Fibroblast of skin of abdomen (primary cell): ENCODE measurements at regions not wholly inside any gene's neighbourhood (a gene's known extent, or its start where the extent isn't known, plus 50 kb on each side); places are given as distances from the start of the nearest gene placed in this dataset.
A peak's percentile ranks its signal among the peaks of the same experiment; 100 is the strongest.

ENCODE experiments used
- DNase-seq: peaks from one replicate; pipeline ENCODE4 v3.0.0-alpha.2; 2013

DNA sequence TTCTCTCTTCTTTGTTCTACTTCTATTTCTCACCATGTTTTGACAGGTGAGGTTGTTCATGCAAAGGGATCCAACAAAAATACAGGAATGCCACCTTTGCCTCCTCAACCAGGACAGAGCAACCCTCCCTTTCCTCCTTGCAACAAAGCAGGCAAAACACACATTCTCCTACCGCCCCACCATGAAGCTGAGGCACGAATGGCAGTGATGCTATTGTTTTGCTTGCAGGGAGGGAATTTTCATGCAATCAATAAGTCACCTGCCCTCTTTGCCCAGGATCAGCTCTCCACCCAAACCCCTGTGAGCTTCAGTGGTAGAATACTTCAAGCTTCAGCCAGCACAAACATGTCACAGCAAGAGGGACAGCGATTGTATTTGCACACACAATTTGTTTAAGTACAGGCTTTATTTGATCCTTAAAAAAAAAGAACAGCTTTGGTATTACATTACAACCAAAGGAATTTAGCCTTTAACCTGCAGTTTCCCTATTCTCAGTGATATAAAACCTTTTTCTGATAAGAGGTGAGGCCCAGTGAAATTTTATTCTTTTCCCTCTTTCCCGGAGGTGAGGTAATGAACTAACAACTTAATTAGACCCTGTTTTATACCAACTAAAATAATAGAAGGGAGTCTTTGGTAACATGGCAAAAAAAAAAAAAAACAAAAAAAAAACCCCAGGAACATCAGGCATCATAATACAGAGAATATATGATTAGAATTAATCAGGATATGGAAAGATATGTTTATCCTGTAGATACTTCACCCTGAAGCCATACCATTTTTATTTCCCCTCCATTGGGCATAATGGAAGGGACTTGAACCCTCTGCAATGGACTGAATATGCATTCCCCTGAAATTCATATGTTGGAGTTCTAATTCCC, 87.0 kb upstream of the EEA1 start:
- DNase-seq: no peak

DNA sequence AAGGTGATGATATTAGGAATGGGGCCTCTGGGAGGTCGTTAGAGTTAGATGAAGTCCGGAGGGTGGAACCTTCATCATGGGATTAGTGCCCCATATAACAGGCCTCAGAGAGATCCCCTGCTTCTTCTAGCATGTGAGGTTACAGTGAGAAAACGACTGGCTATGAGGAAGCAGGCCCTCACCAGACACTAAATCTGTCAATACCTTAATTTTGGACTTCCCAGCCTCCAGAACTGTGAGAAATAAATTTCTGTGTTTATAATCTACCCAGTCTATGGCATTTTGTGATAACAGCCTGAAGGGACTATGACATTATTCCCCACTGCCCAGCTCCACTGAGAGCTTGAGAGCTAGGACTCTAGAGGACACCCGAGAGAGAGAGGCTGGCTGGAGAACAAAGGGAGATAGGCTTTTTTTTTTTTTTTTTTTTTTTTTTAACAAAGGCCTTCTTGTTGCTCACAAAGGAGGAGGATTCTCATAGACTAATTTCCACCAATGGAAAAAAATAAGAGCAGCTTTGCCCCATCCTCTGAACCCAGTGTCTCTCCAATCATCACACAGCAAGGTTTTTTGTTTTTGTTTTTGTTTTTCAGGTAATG, 87.8 kb upstream of the EEA1 start:
- DNase-seq: no peak

DNA sequence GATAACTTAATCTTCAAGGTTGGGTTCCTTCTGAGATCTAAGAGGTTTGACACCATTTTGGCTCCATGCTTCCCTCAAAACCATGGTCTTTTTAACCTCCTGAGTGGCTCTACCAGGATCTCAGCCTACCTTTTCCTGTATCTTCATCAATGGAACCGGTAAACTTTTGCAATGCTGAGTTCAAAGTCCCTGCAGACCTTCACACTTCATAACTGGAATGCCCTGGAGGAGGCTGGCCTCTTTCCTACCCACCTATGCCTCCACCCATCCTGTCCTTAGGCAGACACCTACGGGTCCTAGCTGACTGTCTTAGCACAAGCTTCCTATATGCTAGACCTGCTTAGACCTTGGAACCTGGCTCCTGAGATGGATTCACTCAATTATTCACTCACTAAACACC, 89.5 kb upstream of the EEA1 start:
- DNase-seq: no peak

DNA sequence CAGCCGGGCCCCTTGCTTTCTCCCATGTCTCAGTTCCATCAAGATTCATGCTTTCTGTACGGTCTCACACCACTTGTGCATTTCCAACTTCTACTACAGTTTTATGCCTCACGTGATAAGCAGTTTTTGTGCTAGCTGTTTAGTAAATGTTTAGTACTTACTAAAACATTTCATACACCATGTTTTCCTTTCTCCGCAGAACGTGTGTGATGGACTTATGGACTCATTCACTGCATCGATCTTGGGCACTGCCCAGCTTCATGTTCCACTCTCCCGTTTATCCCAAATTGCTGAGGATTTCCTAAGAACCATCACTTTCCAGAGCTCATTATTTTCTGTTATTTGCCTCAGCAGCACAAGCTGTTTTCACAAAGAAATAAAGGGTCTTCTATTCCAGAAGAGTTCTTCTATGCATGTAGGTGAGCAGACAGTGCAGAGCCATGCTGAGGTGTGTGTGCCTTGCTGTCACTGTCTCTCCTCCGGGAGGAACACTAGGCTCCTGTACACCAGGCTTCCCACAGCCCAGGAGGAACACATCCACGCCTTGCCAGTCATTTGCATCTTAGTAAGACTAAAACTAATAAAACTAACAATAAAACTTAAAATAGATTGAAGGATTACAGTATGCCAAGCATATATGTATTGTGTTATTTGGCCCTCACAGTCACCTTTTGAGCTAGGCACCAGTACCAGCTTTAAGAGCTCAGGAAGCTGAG, 90.3 kb upstream of the EEA1 start:
- DNase-seq: no peak

DNA sequence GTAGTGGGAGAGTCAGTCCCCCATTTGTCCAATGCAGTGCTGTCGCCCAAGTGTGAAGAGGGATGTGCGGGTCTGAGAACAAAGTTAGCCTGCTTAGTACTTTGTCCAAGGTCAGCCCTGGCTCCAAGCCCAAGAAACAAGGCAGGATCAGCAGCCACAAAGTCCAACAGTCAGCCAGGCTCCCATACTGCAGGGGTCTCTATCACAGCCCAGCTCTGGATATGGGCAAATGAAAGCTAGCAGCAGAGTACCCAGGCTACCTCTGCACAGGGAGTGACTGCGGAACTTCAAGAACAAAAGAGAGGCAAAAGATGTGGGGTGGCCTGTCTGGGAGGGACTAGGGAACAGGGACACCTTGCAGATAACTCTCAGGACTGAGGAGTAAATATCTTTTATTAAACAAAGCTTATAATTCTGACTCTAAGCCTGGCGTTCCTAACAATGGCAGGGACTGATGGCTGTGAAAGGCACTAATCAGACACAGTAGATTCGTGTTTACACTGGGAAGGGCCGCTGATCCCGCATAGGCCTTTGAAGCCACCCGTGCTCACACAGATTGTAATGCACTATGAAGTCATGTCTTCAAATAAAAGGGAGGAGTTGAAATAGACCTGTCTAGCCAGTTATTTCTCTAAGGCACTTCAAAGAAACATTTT, 91.0 kb upstream of the EEA1 start:
- DNase-seq: no peak

DNA sequence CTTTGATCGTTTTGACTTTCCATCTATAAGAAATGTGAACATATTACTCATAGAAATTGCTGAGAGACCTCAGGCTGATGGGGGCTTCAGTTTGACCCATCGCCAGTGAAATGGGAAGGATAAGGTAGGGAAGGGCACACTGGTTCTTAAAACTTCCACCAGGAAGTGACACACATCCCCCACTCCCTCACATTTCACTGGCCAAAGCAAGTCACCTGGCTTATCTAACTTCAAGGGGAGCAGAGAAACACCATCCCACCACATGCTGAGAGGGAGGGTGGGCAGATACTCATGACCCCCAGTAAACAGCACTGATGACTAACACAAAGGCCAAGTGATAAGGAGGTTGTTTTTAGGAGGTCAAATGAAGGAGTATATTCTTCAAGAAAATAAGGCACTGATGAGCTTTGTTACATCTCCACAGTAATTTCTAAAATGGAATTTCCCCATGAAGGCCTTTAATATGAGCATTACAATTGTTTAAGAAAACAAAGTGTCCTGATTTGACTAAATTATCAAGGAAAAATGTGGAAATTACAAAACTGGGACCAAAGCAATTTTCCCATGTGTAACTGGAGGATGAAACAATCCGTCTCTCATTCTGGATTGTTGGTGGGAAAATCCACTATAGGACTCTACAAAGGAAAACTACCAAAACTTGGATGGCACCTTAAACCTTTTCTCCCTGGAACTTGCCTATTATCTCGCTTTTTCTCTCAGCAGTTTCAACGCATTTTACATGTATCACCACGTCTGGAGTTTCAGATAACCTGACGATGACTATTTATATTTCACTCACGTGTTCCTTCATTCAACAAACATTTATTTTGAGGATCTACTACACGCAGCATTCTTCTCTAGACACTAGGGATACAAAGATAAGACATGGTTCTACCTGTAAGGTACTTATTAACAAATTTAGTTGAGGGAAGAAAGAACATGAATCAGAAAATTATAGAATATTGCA, 91.8 kb upstream of the EEA1 start:
- no peak for DNase-seq

DNA sequence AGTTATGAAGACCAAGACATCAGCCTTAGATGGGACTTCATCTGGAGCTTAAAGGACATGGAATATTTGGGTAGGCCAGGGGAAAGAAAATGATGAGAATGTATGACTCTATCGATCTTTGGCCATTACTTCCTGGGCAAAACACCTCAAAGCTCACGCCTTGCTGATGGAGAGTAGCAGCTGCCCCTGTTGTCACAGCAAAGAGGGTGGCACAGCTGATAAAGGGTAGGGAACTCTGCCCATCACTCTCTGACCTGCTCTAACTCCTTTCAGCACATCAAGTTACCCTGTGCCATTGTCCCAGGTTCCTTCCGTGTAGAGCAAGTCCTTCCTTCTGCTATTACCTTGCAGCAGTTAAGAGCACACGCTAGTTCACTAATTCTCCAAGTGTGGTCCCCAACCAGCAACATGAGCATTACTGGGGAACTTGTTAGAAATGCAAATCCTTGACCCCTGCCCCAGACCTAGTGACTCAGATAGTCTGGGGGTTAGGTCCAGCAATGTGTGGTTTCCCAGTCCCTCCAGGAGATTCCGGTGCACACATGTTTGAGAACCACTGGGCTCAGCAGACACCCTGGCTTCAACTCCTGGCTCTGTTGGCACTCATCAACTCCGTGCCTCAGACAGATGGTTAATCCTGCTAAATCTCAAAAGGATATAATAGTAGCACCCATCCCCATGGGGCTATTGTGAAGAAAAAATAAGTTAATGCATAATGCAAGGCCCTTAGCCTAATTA, 93.7 kb upstream of the EEA1 start:
- DNase-seq: peak; percentile 30

DNA sequence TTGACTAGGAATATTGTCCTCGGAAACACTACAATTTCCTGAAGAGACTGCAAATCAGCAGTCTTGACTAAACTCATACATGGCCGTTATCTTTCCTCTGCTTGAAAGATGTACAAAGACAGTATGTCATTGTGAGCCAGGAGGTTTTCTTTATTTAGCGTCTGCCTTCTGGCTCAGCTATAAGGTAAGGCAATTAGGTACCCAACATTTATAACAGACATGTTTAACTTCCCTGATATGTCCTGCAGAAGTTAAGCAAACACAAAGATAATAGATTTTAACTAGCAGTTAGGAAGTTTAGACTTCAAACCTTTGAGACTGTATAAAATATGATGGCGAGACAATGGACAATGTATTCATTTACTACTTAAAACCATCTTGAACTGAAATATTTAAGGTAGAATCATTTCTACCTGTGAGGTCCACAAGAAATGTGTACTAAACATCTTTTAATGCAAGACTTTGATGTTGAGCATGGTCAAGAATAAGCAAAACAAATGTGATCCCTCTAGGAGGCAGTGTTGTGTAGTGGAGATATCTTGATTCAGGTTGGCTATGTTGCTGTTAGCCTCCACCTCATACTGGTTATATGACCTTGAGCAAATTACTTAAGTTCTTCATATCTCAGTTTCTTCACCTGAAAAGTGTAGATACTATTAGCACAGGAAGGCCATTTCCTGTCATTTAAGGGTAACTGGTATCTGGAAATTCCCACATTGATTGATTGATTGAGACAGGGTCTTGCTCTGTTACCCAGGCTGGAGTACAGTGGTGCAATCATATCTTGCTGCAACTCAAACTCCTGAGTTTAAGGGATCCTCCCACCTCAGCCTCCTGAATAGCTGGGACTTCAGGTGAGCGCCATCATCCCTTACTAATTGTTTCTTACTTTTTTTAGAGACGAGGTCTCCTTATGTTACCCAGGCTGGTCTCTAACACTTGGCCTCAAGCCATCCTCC, 96.3 kb upstream of the EEA1 start:
- peak; percentile 55 for DNase-seq

DNA sequence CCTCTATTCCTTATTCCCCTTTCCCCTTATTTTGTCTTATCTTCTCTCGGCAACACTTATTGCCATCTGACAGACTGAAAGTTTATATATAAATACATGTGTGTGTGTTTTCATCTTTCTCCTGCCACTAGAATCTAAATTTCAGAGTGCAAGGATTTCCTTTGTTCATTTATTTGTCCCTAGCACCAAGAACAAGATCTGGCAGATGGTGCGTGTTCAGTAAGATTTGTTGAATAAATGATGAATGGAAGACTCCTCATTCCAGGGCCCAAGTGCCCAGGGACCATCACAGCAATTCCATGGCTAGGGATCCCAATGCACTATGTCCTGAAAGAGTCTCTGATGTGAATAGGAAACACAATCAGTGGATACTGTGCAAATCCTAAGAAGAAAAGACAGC, 97.9 kb upstream of the EEA1 start:
- DNase-seq: no peak

DNA sequence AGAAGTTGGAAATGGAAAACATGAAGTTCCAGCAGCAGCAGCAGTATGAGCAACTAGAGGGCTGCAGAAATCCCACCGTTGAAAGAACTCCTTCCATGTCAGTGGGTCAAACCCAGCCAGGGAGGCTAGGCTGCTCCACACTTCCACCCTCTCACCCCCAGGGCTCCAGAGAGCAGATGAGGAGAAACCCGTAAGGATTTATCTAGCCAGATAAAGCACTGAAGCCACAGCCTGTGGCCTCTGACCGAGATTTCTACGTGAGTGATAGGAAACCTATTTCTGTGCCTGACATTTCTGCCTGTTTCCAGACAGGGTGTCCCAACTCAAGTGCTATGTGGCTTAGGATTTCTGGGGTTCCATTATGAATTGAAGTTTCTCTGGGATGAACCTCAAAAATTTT, 100.0 kb upstream of the EEA1 start:
- DNase-seq: no peak

DNA sequence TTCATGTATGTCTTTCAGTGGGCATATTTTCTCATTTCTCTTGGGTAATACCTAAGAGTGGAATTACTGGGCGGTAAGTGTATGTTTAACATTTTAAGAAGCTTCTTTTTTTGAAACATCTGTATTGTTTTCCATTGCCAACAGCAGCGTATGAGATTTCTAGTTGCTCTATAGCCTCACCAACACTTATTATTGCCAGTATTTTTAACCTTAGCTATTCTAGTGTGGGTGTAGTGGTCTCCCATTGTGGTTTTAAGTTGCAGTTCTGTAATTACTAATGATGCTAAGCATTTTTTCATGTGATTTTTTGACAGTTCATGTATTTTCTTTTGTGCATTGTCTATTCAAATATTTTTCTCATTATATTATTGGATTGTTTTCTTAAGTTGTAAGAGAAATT, 101.9 kb upstream of the EEA1 start:
- no peak for DNase-seq

DNA sequence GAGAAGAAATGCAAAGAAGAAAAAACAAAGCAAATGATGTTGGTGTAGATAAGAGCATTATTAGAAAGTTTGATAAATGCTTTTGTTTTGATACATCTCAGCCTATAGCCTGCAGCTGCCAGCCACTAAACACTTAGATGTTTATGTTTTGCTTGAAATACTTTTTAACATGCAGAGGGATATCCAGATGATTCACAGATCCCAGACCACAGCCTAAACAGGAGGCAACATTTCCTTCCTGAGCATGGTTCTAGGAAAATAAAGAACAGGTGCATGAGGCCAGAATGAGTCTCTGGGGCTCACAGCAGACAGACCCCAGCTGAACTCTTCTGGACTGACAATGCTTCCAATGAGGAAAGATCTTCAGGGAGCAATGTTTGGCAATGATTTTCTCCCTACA, 103.7 kb upstream of the EEA1 start:
- DNase-seq: no peak

DNA sequence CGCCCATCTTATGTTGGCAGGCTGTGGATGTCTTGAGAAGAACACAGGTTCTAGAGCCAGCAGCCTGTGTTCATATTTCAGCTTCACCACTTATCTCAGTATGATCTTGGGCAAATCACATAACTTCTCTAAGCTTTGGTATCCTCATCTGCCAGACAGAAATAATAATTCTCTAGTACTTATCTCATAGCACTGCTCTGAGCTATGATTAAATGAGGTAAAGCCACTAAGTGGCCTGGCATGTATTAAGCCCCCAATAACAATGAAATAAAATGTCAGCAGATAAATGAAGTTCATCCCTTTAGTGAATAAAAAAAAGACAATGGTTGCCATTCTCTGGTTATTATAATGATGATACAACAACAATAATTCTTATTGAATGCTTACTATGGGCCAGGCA, 104.9 kb upstream of the EEA1 start:
- DNase-seq: no peak

DNA sequence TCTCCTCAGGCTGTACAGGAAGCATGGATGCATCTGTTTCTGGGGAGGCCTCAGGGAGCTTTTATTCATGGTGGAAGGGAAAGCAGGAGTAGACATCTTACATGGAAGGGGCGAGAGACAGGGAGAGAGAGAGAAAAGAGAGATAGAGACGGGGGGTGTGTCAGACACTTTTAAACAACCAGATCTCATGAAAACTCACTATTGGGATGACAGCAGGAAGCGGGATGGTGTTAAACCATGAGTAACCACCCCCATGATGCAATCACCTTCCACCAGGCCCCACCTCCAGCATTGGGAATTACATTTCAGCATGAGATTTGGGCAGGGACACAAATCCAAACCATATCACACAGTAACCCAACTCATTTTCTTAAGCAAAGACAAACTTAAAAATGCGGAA, 110.0 kb upstream of the EEA1 start:
- peak; percentile 11 for DNase-seq

DNA sequence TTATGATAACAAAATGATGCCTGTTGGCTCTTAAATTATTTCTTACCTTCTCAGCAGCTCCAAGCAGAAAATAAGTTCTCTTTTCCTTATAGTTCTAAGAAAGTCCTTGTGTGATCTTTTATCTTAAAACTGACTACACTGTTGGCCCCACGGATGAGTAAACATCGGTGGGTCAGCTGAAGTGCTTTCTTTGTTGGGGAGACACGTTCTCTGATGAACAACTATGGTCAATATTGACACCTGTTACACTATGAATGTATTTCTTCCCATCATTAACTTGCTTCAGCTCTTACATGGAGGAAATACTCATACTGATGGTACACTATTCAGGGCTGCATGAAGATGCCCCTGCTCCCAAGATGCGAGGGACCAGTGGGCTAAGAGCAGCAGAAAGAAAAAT, 110.8 kb upstream of the EEA1 start:
- no peak for DNase-seq

DNA sequence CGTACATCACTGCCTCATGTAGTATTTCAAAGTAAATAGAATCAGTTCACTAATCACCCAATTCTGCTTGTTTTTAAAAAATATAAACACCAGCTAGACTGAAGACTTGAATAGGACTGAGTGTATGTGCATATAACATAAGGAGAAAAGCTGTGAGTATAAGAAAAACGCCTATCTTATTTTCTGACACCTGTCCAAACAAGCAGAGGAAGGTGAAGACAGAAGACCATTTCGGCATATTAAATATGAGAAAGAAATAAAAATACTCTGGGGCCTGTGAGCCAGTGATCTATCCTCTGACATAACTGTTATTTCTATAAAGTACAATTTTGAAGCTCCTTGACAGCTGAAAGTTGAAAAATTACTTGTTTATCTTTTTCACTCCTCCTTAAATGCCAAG, 111.3 kb upstream of the EEA1 start:
- no peak for DNase-seq

DNA sequence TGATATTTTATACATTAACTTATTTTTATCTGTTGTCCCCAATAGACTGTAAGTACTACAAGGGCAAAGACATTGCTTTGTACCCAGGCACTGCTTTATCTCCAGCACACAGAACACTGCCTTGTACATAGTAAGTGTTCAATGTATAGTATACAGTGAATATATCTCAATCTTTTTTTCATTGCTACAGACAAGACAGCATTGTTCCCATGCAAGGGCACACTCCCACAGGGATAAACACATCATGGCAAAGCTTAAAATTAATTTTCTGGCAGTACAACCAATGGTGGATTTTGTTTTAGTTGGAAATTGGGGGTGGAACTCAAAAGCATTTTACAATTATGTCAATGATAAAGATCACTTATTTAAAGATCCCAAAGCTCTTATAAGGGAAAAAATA, 112.3 kb upstream of the EEA1 start:
- no peak for DNase-seq

DNA sequence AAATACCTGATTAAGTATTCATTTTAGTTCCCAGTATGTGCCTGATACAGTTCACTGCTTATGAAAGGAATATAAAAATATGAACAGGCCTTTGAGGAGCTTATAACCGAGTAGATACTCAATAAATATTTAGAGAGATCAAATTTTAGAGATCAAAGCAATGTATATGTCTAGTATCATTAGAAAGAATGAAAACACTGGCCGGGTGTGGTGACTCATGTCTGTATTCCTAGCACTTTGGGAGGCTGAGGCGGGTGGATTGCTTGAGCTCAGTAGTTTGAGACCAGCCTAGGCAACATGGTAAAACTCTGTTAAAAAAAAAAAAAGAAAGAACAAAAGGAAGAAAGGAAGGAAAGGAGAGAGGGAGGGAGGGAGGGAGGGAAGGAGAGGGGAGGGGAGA, 113.2 kb upstream of the EEA1 start:
- DNase-seq: peak; percentile 27

DNA sequence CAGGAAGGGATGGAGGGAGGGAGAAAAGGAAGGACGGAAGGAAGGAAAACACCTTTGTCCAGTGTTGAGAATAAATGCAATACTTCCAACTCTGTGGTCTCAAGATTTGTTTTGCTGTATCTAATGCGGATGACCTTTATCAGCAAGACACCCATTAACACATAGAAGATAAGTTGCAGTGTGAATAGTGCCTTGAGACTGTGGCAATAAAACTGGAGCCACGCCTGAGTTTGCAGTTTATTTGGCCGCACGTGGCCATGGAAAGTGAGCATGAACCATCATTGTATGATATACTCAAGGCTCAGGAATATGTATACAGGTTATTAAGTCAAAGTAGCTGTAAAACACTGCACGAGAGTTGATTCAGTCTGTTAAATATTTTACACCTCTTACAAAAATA, 113.6 kb upstream of the EEA1 start:
- DNase-seq: no peak
